GM21528 (cell line): ENCODE measurements at regions not wholly inside any gene's neighbourhood (a gene's known extent, or its start where the extent isn't known, plus 50 kb on each side); places are given as distances from the start of the nearest gene placed in this dataset.
"Not testable (repeated sequence)": the region's sequence is repeated elsewhere in the genome, so short reads cannot be mapped to it uniquely, and the experiment has no call there.

Experiments used
- ATAC-seq: cut with Tn5 transposase; IDR thresholded peaks from one replicate; pipeline ENCODE4 v1.9.1; 2021; ENCODE audit warnings: mild to moderate bottlenecking, moderate library complexity; ENCODE audit not compliant: unreplicated experiment, low FRiP score

DNA sequence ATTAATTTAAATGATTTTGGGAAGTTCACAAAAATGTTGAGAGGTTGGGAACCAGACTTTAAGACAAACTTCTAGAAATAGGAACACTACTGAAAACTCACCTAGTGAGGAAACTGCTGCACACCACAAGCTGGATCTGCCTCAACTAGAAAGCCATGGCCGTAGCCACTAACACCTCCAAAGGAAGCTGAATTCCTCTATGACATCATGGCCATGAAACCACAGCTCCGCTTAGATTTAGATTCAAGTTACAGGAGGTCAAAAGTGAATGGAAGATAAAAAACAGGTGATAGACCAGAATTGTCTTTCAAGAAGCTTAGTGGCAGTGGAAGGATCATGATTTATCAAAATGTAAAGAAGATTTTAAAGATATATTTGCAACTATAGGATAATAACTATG is 208.8 kb upstream of the ALG10 start:
- ATAC-seq: no peak

DNA sequence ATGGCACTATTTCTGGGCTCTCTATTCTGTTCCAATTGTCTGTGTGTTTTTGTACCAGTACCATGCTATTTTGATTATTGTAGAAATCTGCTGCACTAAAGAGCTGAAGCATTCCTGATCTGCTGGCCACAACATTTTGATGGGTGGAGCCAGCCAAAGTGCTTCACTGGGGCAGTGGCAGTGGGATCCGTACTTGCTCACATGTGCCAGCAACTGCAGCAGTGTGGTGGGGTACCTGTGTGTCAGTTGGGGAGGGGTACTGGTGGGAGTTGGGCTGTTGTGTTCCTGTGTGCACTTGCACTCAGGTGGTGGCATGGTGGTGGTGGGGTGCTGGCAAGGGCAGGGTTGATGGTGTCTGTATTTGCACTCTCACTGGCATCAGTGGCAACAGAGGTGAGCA is 204.6 kb upstream of the ALG10 start:
- ATAC-seq: no peak

DNA sequence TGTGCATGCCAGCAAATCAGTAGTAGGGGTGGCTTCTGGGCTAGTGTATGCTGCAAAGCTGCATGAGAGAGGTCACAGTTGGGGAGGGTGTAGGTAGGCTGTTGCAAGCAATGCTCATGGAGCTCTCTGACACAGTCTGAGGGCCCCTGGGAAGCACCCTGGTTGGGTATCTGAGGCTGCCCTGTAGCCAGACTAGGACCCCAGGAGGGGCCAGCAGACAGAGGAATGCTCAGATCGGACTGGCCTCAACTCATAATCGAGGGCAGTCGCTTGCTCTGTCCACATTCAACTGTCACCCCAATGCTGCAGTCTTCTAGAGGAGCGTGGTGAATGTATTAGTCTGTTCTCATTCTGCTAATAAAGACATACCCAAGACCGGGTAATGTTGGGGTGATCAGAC is 204.0 kb upstream of the ALG10 start:
- no peak for ATAC-seq

DNA sequence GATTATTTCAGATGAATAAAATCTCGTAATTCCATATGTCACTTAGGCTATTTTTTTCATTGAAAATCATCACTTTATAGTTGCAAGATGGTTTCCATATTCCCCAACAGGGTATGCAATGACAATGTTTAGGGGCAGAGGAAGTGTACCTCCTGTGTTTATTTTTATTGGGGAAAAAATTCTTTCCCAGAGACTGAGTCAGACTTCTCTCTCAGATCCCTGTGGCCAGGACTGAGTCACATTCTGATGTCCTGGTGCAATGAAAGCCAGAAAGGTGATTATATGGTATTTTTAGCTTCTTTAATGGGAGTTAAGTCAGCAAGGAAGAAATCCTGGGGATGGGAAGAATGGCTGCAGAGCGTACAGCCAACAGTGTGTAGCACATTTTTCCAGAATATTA is 196.9 kb upstream of the ALG10 start:
- ATAC-seq: no peak

DNA sequence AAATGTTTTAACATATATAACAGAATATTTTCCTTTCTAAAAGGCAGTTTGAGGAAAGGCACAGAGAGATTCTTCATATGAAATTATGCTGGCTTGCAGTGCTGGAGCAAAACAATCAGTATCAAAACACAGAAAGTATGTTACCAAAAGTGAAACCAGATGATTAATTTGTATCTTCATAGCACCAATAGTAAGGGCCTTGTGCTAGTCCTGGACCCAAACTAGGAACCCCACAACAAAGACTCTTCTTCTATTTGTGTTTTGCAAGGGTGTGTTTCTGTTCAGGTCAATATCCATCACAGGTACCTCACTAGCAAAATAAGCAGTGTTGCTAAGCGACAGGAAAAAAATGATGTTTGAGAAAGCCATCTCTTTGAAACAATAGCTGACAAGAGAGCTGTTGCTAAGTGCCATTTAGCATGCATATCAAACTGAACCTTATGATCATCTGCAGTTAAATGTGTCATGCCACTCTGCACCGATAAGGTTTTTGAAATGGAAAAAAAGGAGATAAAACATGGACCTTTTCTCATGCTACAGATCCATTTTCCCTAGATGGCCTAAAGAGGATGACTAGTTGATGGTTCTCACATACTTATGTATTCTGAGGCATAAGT is 196.2 kb upstream of the ALG10 start:
- ATAC-seq: no peak

DNA sequence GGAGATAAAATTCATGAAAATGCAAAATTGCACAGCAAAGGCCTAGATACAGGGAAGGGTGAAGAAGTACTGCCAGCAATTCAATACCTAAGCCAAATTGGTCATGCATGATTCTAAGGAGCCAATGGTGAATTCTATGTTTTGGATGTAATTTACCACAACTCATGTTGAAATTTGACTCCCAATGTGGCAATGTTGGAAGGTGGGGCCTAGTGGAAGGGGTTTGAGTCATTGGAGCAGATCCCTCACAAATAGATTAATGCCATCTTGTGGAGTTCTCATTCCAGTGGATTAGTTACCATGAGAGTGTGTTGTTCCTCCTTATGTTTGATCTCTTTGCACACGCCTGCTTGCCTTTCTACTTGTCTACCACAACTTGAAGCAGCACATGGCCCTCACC is 194.0 kb upstream of the ALG10 start:
- no peak for ATAC-seq

DNA sequence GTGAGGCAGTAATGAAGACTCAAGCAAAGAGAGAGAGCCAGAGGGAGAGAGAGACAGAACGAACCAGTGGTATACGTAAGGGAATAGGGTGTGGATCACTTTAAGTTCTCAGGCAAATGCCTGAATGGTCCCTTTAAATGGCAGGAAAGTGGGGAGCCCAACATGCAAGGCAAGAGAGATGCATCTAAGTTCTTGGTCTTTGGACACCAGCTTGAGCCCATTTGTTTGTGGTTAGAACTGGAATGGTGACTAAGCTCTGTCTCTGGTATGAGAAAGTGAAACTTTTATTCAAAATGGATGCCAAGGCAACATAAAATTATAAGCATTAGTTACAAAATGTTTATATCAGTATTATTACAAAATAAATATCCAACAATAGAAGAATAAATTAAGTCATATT is 192.2 kb upstream of the ALG10 start:
- ATAC-seq: no peak

DNA sequence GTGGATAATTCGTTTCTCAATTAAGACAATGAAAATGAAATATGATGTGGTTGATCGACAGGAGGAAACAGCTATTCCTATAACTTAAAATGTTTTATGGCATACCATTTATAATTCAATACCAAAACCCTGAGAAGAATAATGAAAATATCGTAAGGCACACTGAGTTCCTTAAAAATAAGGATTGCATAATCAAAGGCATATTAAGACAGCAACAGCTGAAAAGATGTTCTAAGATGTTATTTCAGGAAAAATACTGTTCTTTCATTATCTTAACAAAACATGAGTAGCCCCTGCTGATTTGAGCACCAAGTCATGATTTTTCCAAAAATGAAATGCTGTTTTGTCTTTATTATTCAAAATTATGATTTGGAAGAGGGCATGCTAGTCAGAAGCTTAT is 189.4 kb upstream of the ALG10 start:
- no peak for ATAC-seq

DNA sequence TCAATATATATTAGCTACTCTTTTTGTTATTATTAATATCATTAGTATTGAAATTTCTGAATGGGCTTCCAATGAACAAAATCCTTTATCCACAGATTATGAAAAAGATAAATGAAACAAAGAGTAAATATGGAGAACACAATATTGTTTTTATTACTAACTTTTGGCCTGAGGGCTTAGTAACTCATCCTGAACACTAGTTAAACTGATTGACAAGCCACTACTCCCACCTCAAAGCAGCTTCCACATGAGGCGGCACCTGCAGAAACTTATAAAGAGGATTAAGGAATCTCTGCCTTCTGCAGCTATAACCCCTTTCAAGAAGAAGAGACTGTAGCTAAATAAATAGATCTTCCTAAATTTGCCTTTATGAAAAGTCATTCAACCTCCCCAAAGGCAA is 187.6 kb upstream of the ALG10 start:
- ATAC-seq: no peak

DNA sequence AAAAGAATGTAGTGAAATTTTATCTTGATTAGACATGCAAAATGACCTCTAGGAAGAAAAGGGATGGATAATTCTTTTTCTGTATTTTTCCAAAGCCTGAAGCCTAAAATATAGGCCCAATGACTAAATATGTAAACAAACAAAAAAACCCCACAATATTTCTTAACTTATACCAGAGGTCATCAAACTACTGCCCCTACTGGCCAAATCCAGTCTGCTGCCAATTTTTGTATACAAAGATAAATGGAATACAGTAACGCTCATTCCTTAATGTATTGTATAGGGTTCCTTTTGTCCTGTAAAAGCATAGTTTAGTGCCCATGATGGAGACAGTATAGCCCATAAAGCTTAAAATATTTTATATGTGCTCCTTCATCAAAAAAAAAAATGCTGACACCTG is 145.7 kb upstream of the ALG10 start:
- no peak for ATAC-seq

DNA sequence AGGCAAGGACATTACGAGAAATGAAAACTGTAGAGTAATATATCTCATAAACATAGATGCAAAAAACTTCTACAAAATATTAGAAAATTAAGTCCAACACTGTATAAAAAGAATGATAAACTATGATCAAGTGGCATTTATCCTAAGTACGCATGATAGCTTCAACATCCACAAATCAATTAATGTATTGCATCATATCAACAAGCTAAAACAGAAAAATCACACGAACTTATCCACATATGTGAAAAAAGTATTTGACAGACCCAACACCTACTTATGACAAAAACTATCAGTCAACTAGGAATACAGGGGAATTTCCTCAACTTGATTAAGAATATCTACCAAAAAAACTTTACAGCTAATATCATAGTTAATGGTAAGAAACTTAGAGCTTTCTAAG is 129.9 kb upstream of the ALG10 start:
- no peak for ATAC-seq

DNA sequence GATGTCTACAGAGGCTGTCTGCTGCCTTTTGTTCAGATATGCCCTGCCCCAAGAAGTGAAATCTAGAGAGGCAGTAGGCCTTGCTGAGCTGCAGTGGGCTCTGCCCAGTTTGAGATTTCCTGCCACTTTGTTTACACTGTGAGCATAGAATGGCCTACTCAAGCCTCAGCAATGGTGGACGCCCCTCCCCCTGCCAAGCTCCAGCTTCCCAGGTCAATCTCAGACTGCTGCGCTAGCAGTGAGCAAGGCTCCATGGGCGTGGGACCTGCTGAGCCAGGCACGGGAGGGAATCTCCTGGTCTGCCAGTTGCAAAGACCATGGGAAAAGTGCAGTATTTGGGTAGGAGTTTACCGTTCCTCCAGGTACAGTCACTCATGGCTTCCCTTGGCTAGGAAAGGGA is 101.8 kb upstream of the ALG10 start:
- not testable (repeated sequence) for ATAC-seq

DNA sequence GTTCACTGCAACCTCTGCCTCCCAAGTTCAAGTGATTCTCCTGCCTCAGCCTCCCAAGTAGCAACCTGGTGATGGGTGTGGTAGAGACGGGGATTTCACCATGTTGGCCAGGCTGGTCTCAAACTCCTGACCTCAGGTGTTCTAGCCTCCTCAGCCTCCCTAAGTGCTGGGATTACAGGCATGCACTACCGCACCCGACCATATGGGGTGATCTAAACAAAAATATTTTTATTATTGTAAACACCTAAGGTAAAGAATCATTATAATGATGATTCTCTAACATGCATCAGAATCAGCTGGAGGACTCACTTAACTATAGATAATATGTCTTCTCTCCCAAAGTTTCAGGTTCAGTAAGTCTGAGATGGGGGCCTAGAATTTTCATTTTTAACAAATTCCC is 96.2 kb upstream of the ALG10 start:
- ATAC-seq: no peak

DNA sequence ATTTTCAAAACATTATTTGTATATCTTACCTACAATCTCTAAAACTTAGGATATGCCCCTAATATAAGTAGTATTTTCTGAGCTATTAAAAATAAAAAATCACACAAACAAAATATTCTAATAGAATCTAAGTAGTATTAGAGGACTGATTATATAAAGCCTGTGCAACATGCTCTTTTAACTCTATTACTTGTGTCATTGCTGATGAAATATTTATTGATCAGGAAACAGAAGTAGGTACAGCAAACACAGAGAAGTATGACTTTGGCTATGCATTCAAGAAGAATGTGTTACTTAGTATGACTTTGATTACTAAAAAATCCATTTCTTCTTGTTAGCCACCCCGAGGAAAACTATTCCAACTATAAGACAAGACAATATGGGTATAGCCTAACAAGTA is 84.6 kb upstream of the ALG10 start:
- ATAC-seq: not testable (repeated sequence)

DNA sequence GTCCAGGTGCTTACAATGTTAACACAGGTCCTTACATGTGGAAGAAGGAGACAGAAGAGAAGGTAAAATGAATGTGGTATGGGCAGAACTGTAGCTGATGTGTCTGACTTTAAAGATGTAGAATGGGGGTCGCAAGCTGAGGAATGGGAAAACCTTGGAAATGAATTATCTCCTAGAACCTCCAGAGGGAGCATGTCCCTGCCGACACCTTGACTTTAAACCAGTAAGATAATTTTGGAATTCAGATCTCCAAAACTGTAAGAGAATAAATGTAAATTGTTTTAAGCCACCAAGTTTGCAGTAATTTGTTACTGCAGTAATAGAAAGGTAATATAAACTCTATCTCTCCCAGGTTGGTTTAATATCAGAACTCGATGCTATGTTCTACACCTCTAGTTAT is 80.1 kb upstream of the ALG10 start:
- no peak for ATAC-seq

DNA sequence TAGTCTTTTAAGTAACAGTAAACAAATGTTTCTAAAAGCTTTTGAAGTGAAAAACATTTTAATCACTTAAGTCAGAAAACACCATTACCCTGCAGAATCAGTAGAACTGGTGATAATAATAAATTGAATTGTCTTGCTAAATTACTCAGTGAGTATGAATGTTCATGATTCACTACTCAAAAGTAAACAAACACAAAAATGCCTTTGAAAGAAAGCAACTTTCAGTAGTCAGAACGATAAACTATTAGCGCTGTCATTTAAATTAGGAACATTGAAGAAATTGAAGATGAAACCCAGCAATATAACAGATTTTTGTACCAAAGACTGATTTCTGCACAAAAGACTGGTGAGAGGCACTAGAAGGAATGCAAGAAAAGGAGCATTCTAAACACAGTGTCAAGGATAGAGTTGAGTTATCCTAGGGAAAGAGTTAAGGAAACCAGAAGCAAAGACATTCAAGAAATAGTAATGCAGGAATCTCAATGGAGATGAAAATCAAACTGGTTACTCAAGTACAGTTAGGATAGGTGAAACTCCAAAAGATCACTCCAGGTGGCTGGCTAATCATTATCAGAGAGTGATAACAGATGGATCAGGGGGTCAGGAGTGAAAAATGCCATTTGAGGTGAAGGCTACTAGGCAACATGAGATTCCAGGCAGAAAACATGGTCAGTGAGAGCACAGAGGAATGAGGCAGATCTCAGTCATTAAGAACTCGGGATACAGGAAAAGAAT is 77.4 kb upstream of the ALG10 start:
- no peak for ATAC-seq

DNA sequence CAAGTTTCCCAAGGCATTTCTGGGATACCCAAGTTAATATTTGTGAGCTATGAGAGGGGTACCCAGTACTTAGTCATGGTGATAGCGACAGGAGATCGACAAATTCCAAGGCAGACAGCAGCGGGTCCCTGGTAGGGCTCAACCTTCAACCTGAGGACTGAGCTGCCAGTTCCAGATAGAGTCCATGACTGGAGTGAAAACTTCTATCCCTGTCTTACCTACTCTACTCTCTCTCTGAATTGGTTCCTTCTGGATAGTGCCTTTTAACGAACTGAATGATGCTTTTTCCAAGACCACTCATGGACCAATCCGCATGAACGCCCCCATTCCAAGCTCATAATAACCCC is 76.9 kb upstream of the ALG10 start:
- ATAC-seq: no peak

DNA sequence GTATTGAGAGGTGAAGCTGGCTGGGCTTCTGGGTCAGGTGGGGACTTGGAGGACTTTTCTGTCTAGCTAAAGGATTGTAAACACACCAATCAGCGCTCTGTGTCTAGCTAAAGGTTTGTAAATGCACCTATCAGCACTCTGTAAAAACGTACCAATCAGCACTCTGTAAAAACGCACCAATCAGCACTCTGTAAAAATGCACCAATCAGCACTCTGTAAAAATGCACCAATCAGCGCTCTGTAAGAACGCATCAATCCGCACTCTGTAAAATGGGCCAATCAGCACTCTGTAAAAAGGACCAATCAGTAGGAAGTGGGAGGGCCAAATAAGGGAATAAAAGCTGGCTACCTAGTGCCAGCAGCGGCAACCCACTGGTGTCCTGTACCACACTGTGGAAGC is 56.1 kb upstream of the ALG10 start:
- ATAC-seq: not testable (repeated sequence)

DNA sequence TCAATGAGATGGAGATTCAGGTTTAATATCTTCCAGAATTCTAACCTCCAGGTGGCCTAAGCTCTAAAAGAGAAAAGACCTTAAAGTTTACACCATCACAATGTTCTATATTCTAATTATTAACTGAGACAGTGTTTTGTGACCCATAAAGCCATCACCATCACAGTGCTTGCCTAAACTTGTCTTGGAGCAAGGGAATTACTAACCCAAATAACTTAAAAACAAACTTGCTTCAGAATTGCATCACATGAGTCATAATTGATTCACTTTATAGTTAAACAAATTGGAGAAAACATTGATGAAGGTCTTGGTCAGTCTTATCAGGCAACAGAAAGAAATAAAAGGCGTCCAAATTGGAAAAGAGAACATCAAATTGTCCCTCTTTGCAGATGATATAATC is 54.5 kb upstream of the ALG10 start:
- no peak for ATAC-seq
